Uterus (tissue), 3 donors: ENCODE measurements at regions not wholly inside any gene's neighbourhood (a gene's known extent, or its start where the extent isn't known, plus 50 kb on each side); places are given as distances from the start of the nearest gene placed in this dataset.

Experiments used
- DNase-seq, 2 donors: peaks; one replicate each; pipeline ENCODE4 v3.0.0-alpha.2; 2019 to 2020
- H3K27ac ChIP-seq, 2 donors: fragments of 200-600 bp; sonication (generic); 1 replicate in 1 of 2; 2 replicates in 1 of 2; pipeline ENCODE4 v1.5.1; 2016 to 2018
- H3K27me3 ChIP-seq, 2 donors: fragments of 200-600 bp; sonication (generic); one replicate each; pipeline ENCODE4 v1.5.1; 2018 to 2019; ENCODE audit warnings: control low read depth in 1 of 2
- H3K36me3 ChIP-seq, 2 donors: fragments of 200-600 bp; sonication (generic); one replicate each; pipeline ENCODE4 v1.5.1; 2019; ENCODE audit warnings: control low read depth in 1 of 2
- H3K4me1 ChIP-seq, 2 donors: fragments of 200-600 bp; sonication (generic); one replicate each; pipeline ENCODE4 v1.5.1; 2018 to 2019; ENCODE audit warnings: control low read depth in 1 of 2
- H3K4me3 ChIP-seq, 2 donors: fragments of 200-600 bp; sonication (generic); 1 replicate in 1 of 2; 2 replicates in 1 of 2; pipeline ENCODE4 v1.5.1; 2018 to 2019; ENCODE audit warnings: mild to moderate bottlenecking in 1 of 2
- H3K9me3 ChIP-seq, 2 donors: fragments of 200-600 bp; sonication (generic); one replicate each; pipeline ENCODE4 v1.5.1; 2019; ENCODE audit warnings: control low read depth in 1 of 2
- POLR2A ChIP-seq, 2 donors: fragments of 450-650 bp; IDR thresholded peaks; one replicate each; pipeline ENCODE4 v1.6.1; 2016; ENCODE audit warnings: antibody characterized with exemption in 2 of 2, mild to moderate bottlenecking in 1 of 2, moderate library complexity in 1 of 2
- intact Hi-C: fragments of 100-400 bp; cut with DNase I; formaldehyde crosslinking; loops from one replicate; pipeline ENCODE4 v1.15.1; 2023; ENCODE audit warnings: low total_unique reads
- TF ChIP-seq, protein P1 (sequence below), 4 experiments: fragments of 200-600 bp in 2 of 4; fragments of 450-650 bp in 2 of 4; sonication (generic) in 2 of 4; IDR thresholded peaks; one replicate each; pipeline ENCODE4 v1.5.1; 2016 to 2019; ENCODE audit warnings: antibody characterized with exemption in 4 of 4, mild to moderate bottlenecking in 2 of 4, moderate library complexity in 1 of 4
- donor health status: DM: yes; HTN: yes; CAD: no.

DNA sequence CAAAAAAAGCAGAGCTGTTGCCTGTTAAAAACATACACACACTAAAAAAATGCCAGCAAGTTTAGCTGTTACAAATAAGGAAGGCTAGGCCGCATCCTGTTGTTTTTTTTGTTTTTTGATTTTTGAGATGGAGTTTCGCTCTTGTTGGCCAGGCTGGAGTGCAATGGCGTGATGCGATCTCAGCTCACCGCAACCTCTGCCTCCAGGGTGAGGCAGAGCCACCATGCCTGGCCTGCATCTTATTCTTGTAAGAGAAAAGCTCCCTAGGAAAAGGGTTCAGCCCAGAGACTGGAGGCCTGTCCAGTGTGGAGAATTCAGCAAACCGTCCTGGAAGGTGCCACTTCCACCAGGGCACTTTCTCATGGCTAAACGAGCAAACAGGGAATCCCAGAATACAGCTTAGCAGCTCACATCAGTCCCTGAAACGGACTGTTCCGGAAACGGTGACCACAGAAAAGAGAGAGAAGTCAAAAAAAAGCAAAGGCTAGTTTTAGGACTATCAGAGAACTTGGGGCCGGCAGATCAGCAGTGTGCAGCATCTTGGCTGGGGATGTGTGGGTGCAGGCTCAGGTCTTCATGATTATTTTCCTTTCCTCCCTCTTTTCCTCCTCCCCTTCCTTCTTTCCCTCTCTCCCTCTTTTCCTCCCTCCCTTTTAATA, 283.6 kb downstream of the AJAP1 start:
- intact Hi-C loops: no loop called here
- no peak for DNase-seq
- Histone ChIP-seq H3K4me1 (peaks cover 0 to 5% of the 10 kb centered on the region in 2 donors), H3K4me3 (no peak overlapping the region), H3K9me3 (no peaks in the 10 kb centered on the region), H3K36me3 (no peaks in the 10 kb centered on the region), H3K27me3 (no peaks in the 10 kb centered on the region), H3K27ac (no peak overlapping the region)
- TF ChIP-seq POLR2A (IDR thresholded peaks at IDR 0.05): no peak
- TF ChIP-seq, protein P1, sequence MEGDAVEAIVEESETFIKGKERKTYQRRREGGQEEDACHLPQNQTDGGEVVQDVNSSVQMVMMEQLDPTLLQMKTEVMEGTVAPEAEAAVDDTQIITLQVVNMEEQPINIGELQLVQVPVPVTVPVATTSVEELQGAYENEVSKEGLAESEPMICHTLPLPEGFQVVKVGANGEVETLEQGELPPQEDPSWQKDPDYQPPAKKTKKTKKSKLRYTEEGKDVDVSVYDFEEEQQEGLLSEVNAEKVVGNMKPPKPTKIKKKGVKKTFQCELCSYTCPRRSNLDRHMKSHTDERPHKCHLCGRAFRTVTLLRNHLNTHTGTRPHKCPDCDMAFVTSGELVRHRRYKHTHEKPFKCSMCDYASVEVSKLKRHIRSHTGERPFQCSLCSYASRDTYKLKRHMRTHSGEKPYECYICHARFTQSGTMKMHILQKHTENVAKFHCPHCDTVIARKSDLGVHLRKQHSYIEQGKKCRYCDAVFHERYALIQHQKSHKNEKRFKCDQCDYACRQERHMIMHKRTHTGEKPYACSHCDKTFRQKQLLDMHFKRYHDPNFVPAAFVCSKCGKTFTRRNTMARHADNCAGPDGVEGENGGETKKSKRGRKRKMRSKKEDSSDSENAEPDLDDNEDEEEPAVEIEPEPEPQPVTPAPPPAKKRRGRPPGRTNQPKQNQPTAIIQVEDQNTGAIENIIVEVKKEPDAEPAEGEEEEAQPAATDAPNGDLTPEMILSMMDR (IDR thresholded peaks at IDR 0.05): no peak

GRCh38 chr1:4935807-4936206, 281.4 kb downstream of the AJAP1 start:
- Histone ChIP-seq H3K36me3 (no peaks in the 10 kb centered on the region), H3K27ac (no peak overlapping the region), H3K4me1 (no peaks in the 10 kb centered on the region), H3K27me3 (no peaks in the 10 kb centered on the region), H3K9me3 (no peaks in the 10 kb centered on the region), H3K4me3 (no peak overlapping the region)
- TF ChIP-seq, protein P1 (IDR thresholded peaks at IDR 0.05): no peak
- no peak for TF ChIP-seq POLR2A (IDR thresholded peaks at IDR 0.05)
- intact Hi-C loops: no loop called here
- DNase-seq: no peak

- Histone ChIP-seq H3K27me3 (no peaks in the 10 kb centered on the region), H3K27ac (no peak overlapping the region), H3K4me1 (no peaks in the 10 kb centered on the region), H3K4me3 (no peak overlapping the region), H3K9me3 (no peaks in the 10 kb centered on the region), H3K36me3 (no peaks in the 10 kb centered on the region)
- DNase-seq: no peak
- TF ChIP-seq, protein P1 (IDR thresholded peaks at IDR 0.05): no peak
- TF ChIP-seq POLR2A (IDR thresholded peaks at IDR 0.05): no peak
- intact Hi-C loops: no loop called here
Measured at GRCh38 chr1:4933232-4933631, 278.8 kb downstream of the AJAP1 start.

DNA sequence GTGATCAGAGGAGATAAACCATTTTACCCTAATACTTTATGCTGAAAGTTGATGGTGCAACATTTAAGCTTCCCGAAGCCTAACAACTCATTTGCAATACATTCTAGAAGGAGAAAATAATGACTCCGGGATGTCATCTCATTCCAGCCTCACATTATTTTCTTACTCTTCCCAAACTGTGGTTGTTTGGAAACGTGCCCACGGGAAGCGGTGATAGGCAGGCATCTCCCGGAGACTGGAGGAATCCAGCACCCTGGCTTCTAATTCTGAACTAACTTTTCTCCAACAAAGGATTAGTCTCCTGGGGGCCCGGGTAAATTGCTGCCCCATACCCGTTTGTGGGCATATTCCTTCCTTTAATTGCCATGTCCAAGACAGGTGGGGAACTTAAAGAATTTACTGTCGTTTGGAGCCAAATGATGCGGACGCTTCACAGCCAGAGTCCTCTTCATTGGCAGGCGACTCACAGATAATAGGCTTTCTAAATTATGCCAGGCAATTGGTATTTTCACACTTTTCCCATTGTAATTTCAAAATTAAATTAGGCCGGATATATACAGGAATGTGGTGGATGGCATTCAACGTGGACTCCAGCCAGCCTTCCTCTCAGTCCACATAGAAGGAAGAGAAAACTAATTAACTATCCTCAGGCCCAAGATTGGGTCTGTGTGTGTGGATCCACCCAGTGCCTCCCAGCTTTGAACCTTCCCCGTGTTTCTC, 278.1 kb downstream of the AJAP1 start:
- no peak for TF ChIP-seq POLR2A (IDR thresholded peaks at IDR 0.05)
- TF ChIP-seq, protein P1 (IDR thresholded peaks at IDR 0.05): no peak
- Histone ChIP-seq H3K27me3 (no peaks in the 10 kb centered on the region), H3K9me3 (no peaks in the 10 kb centered on the region), H3K36me3 (no peaks in the 10 kb centered on the region), H3K4me3 (no peak overlapping the region), H3K27ac (no peak overlapping the region), H3K4me1 (no peaks in the 10 kb centered on the region)
- no peak for DNase-seq
- intact Hi-C loops: no loop called here

GRCh38 chr1:4931486-4931885, 277.1 kb downstream of the AJAP1 start:
- Histone ChIP-seq H3K36me3 (no peaks in the 10 kb centered on the region), H3K27ac (no peak overlapping the region), H3K4me3 (no peak overlapping the region), H3K4me1 (no peaks in the 10 kb centered on the region), H3K27me3 (no peaks in the 10 kb centered on the region), H3K9me3 (no peaks in the 10 kb centered on the region)
- DNase-seq: no peak
- TF ChIP-seq POLR2A (IDR thresholded peaks at IDR 0.05): no peak
- TF ChIP-seq, protein P1 (IDR thresholded peaks at IDR 0.05): no peak
- intact Hi-C loops: no loop called here
